Cardiac fibroblast (primary cell): ENCODE measurements at regions not wholly inside any gene's neighbourhood (a gene's known extent, or its start where the extent isn't known, plus 50 kb on each side); places are given as distances from the start of the nearest gene placed in this dataset.
"Not testable (repeated sequence)": the region's sequence is repeated elsewhere in the genome, so short reads cannot be mapped to it uniquely, and the experiment has no call there.

Experiments used
- DNase-seq, 2 donors: peaks; one replicate each; pipeline versions ENCODE4 v3.0.0 to v3.0.0-alpha.2; 2010; ENCODE audit warnings: low read depth in 2 of 2
- H3K4me3 ChIP-seq, 2 donors: replicated peaks in 1 of 2; 1 replicate in 1 of 2; 2 replicates in 1 of 2; pipeline ENCODE4 v1.5.1; 2011; ENCODE audit warnings: low read depth in 2 of 2, low read length in 2 of 2, mild to moderate bottlenecking in 2 of 2, moderate library complexity in 1 of 2
- TF ChIP-seq, protein P1 (sequence below): IDR thresholded peaks from one replicate; pipeline ENCODE4 v1.5.1; 2011; ENCODE audit warnings: low read depth, mild to moderate bottlenecking, low read length, inconsistent platforms

DNA sequence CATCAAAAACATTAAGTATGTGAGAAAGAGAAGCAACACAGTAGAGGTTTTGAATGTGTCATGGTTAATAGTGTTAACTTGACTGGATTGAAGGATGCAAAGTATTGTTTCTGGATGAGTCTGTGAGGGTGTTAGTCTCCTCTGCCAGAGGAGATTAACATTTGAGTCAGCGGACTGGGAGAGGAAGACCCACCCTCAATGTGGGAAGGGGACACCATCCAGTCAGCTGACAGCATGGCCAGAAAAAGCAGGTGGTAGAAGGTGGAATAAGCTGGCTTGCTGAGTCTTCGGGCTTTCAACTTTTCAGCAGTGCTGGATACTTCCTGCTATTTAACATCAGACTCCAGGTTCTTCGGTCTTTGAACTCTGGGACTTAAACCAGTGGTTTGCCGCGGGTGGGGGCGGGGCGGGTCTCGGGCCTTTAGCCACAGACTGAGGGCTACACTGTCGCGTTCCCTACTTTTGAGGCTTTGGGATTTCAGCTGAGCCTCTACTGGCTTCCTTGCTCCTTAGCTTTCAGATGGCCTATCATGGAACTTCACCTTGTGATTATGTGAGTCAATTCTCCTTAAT is 309.9 kb upstream of the ST8SIA4 start:
- TF ChIP-seq, protein P1, sequence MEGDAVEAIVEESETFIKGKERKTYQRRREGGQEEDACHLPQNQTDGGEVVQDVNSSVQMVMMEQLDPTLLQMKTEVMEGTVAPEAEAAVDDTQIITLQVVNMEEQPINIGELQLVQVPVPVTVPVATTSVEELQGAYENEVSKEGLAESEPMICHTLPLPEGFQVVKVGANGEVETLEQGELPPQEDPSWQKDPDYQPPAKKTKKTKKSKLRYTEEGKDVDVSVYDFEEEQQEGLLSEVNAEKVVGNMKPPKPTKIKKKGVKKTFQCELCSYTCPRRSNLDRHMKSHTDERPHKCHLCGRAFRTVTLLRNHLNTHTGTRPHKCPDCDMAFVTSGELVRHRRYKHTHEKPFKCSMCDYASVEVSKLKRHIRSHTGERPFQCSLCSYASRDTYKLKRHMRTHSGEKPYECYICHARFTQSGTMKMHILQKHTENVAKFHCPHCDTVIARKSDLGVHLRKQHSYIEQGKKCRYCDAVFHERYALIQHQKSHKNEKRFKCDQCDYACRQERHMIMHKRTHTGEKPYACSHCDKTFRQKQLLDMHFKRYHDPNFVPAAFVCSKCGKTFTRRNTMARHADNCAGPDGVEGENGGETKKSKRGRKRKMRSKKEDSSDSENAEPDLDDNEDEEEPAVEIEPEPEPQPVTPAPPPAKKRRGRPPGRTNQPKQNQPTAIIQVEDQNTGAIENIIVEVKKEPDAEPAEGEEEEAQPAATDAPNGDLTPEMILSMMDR: no peak
- no peak for DNase-seq

DNA sequence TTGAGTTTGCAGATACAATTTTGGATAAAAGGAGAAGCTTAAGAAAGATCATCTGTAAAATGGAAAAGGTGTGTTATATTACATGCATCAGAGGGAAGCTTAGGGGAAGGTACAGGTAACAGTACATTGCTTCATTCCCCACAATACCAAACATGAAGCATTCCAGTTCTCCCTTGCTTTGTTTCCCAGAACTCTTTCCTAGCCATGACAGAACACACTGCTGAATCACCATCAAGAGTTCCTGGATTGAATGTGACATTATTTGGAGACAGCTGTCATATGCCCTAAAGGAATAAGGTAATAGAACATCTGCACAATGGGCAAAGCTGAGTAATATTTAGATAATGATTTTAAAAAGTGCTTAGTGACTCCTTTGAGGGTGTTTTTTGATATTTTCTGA is 303.5 kb upstream of the ST8SIA4 start:
- no peak for DNase-seq
- H3K4me3 ChIP-seq: no peak overlapping the region
- TF ChIP-seq, protein P1: no peak

More for the DNA sequence above, 309.9 kb upstream of the ST8SIA4 start:
- H3K4me3 ChIP-seq: no peak overlapping the region

DNA sequence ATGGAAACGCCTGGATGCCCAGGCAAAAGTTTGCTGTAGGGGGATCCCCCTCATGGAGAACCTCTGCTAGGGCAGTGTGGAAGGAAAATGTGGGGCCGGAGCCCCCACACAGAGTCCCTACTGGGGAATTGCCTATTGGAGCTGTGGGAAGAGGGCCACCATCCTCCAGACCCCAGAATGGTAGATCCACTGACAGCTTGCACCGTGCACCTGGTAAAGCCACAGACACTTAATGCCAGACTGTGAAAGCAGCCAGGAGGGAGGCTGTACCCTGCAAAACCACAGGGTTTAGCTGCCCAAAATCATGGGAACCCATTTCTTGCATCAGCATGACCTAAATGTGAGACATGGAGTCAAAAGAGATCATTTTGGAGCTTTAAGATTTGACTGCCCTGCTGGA is 302.0 kb upstream of the ST8SIA4 start:
- not testable (repeated sequence) for H3K4me3 ChIP-seq, DNase-seq

DNA sequence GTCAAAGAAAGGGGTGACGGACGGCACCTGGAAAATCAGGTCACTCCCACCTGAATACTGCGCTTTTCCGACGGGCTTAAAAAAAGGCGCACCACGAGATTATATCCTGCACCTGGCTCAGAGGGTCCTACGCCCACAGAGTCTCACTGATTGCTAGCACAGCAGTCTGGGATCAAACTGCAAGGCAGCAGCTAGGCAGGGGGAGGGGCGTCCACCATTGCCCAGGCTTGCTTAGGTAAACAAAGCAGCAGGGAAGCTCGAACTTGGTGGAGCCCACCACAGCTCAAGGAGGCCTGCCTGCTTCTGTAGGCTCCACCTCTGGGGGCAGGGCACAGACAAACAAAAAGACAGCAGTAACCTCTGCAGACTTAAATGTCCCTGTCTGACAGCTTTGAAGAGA is 277.3 kb upstream of the ST8SIA4 start:
- H3K4me3 ChIP-seq, DNase-seq: not testable (repeated sequence)

DNA sequence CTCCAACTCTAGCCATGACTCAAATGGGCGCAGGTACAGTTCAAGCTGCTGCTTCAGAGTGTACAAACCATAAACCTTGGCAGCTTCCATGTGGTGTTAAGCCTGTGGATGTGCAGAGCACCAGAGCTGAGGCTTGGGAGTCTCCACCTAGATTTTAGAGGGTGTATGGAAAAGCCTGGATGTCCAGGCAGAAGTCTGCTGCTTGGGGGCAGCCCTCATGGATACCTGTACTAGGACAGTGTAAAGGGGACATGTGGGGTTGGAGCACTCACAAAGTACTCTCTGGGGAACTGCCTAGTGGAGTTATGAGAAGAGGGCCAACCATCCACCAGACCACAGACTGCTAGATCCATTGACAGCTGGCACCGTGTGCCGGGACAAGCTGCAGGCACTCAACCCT is 273.5 kb upstream of the ST8SIA4 start:
- DNase-seq: no peak
- no peak overlapping the region for H3K4me3 ChIP-seq
- TF ChIP-seq, protein P1: no peak

DNA sequence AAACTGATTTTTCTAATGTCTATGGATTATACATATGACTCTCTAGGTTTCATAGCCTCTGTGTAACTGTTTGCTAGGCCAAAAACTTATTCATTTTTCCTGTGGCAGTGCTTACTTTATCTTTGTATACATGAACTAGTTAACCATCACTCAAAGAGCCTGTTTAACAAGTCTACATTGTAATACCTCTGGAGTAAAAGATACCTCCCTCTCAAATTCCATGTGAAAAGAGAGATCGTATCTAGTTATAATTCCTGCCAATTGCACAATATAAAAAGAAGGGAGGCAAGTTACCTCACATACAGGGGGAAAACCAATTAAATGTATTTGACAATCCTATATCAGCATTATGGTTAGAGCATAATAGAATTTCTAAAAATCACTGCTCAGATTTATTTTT is 271.9 kb upstream of the ST8SIA4 start:
- no peak overlapping the region for H3K4me3 ChIP-seq
- TF ChIP-seq, protein P1: no peak
- DNase-seq: no peak

DNA sequence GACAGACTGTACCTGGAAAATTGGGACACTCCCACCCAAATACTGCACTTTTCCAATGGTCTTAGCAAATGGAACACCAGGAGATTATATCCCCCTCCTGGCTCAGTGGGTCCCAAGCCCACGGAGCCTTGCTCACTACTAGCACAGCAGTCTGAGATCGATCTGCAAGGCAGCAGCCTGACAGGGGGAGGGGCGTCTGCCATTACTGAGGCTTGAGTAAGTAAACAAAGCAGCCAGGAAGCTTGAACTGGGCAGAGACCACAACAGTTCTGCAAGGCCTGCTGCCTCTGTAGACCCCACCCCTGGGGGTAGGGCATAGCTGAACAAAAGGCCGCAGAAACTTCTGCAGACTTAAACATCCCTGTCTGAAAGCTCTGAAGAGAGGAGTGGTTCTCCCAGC is 260.0 kb upstream of the ST8SIA4 start:
- H3K4me3 ChIP-seq: no peak overlapping the region
- no peak for DNase-seq
- TF ChIP-seq, protein P1: no peak

DNA sequence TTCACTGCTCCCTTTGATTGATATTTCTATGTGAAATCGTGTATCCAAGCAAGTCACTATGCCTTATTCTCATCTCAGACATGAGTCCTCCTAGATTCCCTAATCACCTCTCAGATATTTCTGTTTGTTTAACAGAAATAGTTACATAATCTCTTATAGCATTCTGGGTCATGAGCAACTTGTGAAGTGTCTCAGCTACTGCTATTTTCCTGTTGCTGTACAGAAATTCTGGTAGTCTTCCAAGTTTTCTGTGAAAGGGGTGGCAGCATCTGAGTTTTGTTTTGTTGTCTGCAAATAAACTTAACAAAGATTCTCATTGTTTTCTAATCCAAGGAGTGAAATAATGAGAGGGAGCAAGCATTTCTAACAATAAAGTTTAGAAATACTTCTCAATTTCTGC is 256.9 kb upstream of the ST8SIA4 start:
- TF ChIP-seq, protein P1: no peak
- DNase-seq: no peak
- no peak overlapping the region for H3K4me3 ChIP-seq
